GM12891 (cell line): ENCODE measurements at regions not wholly inside any gene's neighbourhood (a gene's known extent, or its start where the extent isn't known, plus 50 kb on each side); places are given as distances from the start of the nearest gene placed in this dataset.

Experiments
- PAX5 ChIP-seq: IDR thresholded peaks from 2 replicates; pipeline ENCODE4 v1.6.1; 2011; ENCODE audit warnings: low read length, moderate library complexity, mild to moderate bottlenecking; ENCODE audit not compliant: insufficient read depth, severe bottlenecking
- POLR2A ChIP-seq: IDR thresholded peaks from 2 replicates; pipeline ENCODE4 v1.6.1; 2011; ENCODE audit warnings: low read depth, low read length, control low read depth
- POLR2AphosphoS5 ChIP-seq: IDR thresholded peaks from 2 replicates; pipeline ENCODE4 v1.6.1; 2011; ENCODE audit warnings: low read depth, low read length, control low read depth
- POU2F2 ChIP-seq: IDR thresholded peaks from 2 replicates; pipeline ENCODE4 v1.6.1; 2011; ENCODE audit warnings: low read depth, mild to moderate bottlenecking, control low read depth, low read length, moderate library complexity
- SPI1 ChIP-seq: IDR thresholded peaks from 2 replicates; pipeline ENCODE4 v1.6.1; 2011; ENCODE audit warnings: low read depth, low read length, control low read depth
- TAF1 ChIP-seq: IDR thresholded peaks from 2 replicates; pipeline ENCODE4 v1.6.1; 2011; ENCODE audit warnings: low read depth, low read length, control low read depth

GRCh38 chr11:38182126-38182866 is 1584.3 kb upstream of the RAG2 start:
- TF ChIP-seq POLR2A (no peak), POLR2AphosphoS5 (no peak), TAF1 (no peak), SPI1 (no peak), POU2F2 (no peak), PAX5 (no peak)
